GM18511 (cell line): ENCODE measurements at regions not wholly inside any gene's neighbourhood (a gene's known extent, or its start where the extent isn't known, plus 50 kb on each side); places are given as distances from the start of the nearest gene placed in this dataset.

Experiments used
- ATAC-seq: cut with Tn5 transposase; IDR thresholded peaks from one replicate; pipeline ENCODE4 v1.9.1; 2021; ENCODE audit warnings: mild to moderate bottlenecking, moderate library complexity; ENCODE audit not compliant: unreplicated experiment

- ATAC-seq, result no peak
These were observed 122.0 kb upstream of the COPS8 start for GRCh38 chr2:236963631-236964182.

- ATAC-seq, result no peak
These were observed 121.4 kb upstream of the COPS8 start for GRCh38 chr2:236964291-236964690.

- ATAC-seq, result no peak
These were observed 120.5 kb upstream of the COPS8 start for GRCh38 chr2:236965021-236965840.

DNA sequence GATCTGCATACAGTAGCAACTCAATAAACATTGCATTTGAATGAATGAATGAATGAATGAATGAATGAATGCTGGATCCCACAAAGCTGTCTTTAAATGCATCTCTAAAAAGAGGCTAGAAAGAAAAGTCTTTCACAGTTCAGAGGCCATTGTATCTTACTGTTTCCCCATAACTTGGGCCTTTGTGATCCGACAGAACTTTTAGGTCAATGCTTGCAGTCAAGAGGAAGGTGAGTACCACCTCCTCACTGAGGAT, 119.9 kb upstream of the COPS8 start:
- ATAC-seq, result no peak

GRCh38 chr2:236967499-236967783, 118.2 kb upstream of the COPS8 start:
- no peak for ATAC-seq

- peak; percentile 75 for ATAC-seq
These were observed 117.4 kb upstream of the COPS8 start for GRCh38 chr2:236968101-236968879.

GRCh38 chr2:236968880-236969534, 116.7 kb upstream of the COPS8 start:
- ATAC-seq, result no peak

GRCh38 chr2:236969767-236970655, 115.7 kb upstream of the COPS8 start:
- ATAC-seq, result no peak

DNA sequence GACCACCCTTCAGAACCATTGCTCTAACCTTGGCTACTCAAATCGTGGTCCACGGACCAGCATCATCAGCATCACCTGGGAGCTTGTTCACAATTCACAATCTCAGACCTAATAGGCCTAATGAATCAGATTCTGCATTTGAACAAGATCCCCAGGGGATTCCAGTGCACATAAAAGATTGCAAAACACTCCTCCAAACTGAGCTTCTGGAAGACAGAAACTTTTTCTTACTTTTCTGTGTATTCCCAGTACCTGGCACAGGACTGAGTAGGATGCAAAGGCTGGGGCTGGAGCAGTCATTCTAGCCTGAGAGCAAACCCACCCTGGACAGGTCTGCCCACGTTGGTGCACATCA, 115.1 kb upstream of the COPS8 start:
- no peak for ATAC-seq

DNA sequence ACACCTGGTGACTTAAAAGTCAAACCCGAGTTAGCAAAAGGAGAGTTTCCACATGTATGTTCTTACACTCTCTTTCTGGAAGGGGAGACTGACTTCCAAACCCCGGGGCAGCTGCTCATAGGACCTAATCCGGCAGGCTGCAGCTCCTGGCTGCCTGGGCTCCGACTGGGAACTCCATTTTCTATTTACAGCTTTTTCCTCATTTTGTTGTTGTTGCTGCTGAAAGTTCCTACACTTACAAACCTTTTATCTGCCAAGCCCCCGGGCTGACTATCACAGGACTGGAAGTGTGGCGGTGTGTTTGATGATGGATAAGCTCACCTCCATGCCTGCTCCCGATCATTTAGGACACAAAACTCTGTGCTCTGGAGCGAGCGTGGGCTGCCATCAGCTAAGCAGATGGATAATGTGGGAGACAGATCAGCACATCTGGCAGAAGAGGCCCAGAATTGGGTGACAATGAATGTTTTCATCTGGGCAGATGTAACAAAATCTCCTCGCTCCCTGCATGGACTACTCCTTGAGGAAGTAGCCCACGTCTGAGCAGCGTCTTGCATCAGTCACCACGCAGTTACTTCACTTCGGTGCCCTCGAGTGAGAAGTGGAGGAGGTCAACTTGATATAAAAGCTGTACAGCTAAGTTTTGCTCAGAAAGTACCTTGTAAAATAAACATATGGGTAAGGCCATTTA, 114.4 kb upstream of the COPS8 start:
- no peak for ATAC-seq

GRCh38 chr2:236971919-236972381, 113.7 kb upstream of the COPS8 start:
- no peak for ATAC-seq

GRCh38 chr2:236972491-236973342, 113.0 kb upstream of the COPS8 start:
- ATAC-seq, result no peak

- ATAC-seq, result no peak
These were observed 112.2 kb upstream of the COPS8 start for GRCh38 chr2:236973343-236973980.

GRCh38 chr2:236974148-236974547, 111.5 kb upstream of the COPS8 start:
- ATAC-seq, result no peak

- no peak for ATAC-seq
These were observed 110.9 kb upstream of the COPS8 start for GRCh38 chr2:236974752-236975151.

DNA sequence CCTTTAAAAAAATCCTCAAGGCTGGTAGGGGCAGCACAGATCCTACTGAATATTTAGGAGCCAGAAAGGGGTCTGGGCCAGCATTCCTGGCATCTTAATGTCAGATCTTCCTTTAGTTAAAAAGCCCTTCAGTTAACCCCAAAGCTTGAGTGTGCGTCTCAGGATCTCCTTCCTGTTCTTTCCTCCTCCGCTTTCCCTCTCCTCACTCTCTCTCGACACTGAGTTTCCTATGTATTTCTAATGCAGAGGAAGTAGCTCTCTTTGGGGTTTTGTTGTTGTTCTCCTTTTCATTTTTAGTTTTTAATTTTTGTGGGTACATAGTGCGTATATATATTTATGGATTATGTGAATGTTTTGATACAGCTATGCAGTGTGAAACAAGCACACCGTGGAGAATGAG, 109.9 kb upstream of the COPS8 start:
- no peak for ATAC-seq

DNA sequence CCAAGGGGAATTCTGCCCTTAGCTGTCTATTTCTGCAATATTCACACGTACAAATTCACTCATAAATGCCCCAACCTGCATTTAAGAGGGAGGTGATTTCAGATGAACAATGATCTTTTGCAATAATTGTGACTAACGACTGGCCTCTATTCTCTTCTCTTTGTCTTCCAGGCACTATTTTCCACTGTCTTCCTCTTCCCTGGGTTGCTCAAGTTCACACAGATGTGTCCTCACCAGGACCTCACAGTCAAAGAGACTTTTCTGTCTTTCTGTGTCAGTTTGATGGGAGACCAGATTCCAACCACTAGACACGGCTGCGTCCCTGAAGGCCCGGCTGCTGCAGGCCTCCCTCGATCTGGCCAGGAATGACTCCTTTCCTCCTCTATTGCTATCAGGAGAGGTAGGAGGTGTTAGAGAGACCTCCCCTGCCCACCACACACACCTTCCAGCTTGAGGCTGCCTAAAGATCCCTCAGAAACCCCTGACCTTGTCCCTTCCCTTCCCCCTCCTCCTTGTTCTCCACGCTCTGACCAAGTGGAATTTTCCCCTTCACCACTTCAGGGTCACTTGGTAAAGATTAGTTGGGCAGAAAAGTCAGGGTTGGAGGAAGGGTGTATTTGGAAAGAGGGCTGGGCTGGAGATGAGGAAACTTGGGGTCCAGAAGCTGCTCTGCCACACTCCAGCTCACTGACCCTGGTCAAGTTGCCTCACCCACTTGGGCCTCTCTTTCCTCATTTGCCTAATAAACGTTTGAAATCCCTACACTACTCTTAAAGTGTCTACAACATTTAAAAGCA, 109.2 kb upstream of the COPS8 start:
- ATAC-seq, result no peak
